HL-60 (cell line): ENCODE measurements at regions not wholly inside any gene's neighbourhood (a gene's known extent, or its start where the extent isn't known, plus 50 kb on each side); places are given as distances from the start of the nearest gene placed in this dataset.
"Not testable (repeated sequence)": the region's sequence is repeated elsewhere in the genome, so short reads cannot be mapped to it uniquely, and the experiment has no call there.

Source experiments
- GABPA ChIP-seq: IDR thresholded peaks from 2 replicates; pipeline ENCODE4 v1.6.1; 2012; ENCODE audit warnings: low read depth
- POLR2AphosphoS5 ChIP-seq: IDR thresholded peaks from 2 replicates; pipeline ENCODE4 v1.6.1; 2012; ENCODE audit warnings: low read depth
- SPI1 ChIP-seq: IDR thresholded peaks from 2 replicates; pipeline ENCODE4 v1.6.1; 2012; ENCODE audit warnings: low read depth, mild to moderate bottlenecking, borderline replicate concordance
- TF ChIP-seq, protein P1 (sequence below): IDR thresholded peaks from one replicate; pipeline ENCODE4 v1.5.1; 2011; ENCODE audit warnings: low read length, control low read depth, inconsistent platforms; ENCODE audit not compliant: insufficient read depth
- TF ChIP-seq, protein P2 (sequence below): IDR thresholded peaks from 2 replicates; pipeline ENCODE4 v1.6.1; 2012; ENCODE audit warnings: low read depth; ENCODE audit not compliant: insufficient replicate concordance

DNA sequence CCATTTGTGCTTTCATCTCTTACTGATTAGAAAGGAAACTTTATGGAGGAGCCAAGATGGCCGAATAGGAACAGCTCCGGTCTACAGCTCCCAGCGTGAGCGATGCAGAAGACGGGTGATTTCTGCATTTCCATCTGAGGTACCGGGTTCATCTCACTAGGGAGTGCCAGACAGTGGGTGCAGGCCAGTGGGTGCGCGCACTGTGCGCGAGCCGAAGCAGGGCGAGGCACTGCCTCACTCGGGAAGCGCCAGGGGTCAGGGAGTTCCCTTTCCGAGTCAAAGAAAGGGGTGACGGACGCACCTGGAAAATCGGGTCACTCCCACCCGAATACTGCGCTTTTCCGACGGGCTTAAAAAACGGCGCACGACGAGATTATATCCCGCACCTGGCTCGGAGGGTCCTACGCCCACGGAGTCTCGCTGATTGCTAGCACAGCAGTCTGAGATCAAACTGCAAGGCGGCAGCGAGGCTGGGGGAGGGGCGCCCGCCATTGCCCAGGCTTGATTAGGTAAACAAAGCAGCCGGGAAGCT is 63.5 kb upstream of the SH3GL3 start:
- TF ChIP-seq, protein P1, sequence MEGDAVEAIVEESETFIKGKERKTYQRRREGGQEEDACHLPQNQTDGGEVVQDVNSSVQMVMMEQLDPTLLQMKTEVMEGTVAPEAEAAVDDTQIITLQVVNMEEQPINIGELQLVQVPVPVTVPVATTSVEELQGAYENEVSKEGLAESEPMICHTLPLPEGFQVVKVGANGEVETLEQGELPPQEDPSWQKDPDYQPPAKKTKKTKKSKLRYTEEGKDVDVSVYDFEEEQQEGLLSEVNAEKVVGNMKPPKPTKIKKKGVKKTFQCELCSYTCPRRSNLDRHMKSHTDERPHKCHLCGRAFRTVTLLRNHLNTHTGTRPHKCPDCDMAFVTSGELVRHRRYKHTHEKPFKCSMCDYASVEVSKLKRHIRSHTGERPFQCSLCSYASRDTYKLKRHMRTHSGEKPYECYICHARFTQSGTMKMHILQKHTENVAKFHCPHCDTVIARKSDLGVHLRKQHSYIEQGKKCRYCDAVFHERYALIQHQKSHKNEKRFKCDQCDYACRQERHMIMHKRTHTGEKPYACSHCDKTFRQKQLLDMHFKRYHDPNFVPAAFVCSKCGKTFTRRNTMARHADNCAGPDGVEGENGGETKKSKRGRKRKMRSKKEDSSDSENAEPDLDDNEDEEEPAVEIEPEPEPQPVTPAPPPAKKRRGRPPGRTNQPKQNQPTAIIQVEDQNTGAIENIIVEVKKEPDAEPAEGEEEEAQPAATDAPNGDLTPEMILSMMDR = not testable (repeated sequence)
- TF ChIP-seq GABPA, SPI1, POLR2AphosphoS5: not testable (repeated sequence)
- TF ChIP-seq, protein P2, sequence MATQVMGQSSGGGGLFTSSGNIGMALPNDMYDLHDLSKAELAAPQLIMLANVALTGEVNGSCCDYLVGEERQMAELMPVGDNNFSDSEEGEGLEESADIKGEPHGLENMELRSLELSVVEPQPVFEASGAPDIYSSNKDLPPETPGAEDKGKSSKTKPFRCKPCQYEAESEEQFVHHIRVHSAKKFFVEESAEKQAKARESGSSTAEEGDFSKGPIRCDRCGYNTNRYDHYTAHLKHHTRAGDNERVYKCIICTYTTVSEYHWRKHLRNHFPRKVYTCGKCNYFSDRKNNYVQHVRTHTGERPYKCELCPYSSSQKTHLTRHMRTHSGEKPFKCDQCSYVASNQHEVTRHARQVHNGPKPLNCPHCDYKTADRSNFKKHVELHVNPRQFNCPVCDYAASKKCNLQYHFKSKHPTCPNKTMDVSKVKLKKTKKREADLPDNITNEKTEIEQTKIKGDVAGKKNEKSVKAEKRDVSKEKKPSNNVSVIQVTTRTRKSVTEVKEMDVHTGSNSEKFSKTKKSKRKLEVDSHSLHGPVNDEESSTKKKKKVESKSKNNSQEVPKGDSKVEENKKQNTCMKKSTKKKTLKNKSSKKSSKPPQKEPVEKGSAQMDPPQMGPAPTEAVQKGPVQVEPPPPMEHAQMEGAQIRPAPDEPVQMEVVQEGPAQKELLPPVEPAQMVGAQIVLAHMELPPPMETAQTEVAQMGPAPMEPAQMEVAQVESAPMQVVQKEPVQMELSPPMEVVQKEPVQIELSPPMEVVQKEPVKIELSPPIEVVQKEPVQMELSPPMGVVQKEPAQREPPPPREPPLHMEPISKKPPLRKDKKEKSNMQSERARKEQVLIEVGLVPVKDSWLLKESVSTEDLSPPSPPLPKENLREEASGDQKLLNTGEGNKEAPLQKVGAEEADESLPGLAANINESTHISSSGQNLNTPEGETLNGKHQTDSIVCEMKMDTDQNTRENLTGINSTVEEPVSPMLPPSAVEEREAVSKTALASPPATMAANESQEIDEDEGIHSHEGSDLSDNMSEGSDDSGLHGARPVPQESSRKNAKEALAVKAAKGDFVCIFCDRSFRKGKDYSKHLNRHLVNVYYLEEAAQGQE = not testable (repeated sequence)
